SK-N-SH (cell line): ENCODE measurements at regions not wholly inside any gene's neighbourhood (a gene's known extent, or its start where the extent isn't known, plus 50 kb on each side); places are given as distances from the start of the nearest gene placed in this dataset.

Experiments used
- CTCF ChIA-PET: fragments of 300-600, 350-600 bp; formaldehyde crosslinking; extraction: SDS; loops from one replicate; lab custom pipeline; 2021; lab: Yijun Ruan, JAX
- POLR2A ChIA-PET: fragments of 350-600 bp; sonication (Branson Sonifier 250); formaldehyde crosslinking; extraction: SDS; loops from one replicate; lab custom pipeline; 2020; ENCODE audit warnings: antibody characterized with exemption, inconsistent platforms; lab: Yijun Ruan, JAX
- DNase-seq: peaks from one replicate; pipeline ENCODE4 v3.0.0; 2012
- H2AFZ ChIP-seq: fragments of 200-600 bp; sonication (generic); 2 replicates; pipeline ENCODE4 v1.8.1; 2016; ENCODE audit warnings: antibody characterized with exemption, mild to moderate bottlenecking, low read depth
- H3F3A ChIP-seq: fragments of 200-600 bp; sonication (generic); replicated peaks from 2 replicates; pipeline ENCODE3; 2016; ENCODE audit warnings: antibody characterized with exemption, mild to moderate bottlenecking; ENCODE audit not compliant: insufficient read depth
- H3K27ac ChIP-seq, 2 experiments: fragments of 200-500 bp in 1 of 2; fragments of 200-600 bp in 1 of 2; sonication (Bioruptor generic) in 1 of 2; sonication (generic), shearing (Covaris generic) in 1 of 2; 2 replicates each; pipeline versions ENCODE4 v1.5.1 to v1.6.1; 2014 to 2016; ENCODE audit warnings: low read depth in 2 of 2, inconsistent platforms in 1 of 2, low read length in 1 of 2, mild to moderate bottlenecking in 1 of 2, mixed read lengths in 1 of 2
- H3K27me3 ChIP-seq: fragments of 200-600 bp; sonication (generic), shearing (Covaris generic); 2 replicates; pipeline ENCODE4 v1.6.1; 2016; ENCODE audit warnings: mixed run types; ENCODE audit not compliant: insufficient read depth
- H3K36me3 ChIP-seq, 2 experiments: fragments of 200-500 bp in 1 of 2; fragments of 200-600 bp in 1 of 2; sonication (Bioruptor generic) in 1 of 2; sonication (generic) in 1 of 2; replicated peaks in 1 of 2; 2 replicates each; pipeline versions ENCODE3 to v1.5.1; 2014 to 2016; ENCODE audit warnings: low read length in 1 of 2, mild to moderate bottlenecking in 1 of 2; ENCODE audit not compliant: insufficient read depth in 2 of 2, control insufficient read depth in 1 of 2
- H3K4me1 ChIP-seq, 2 experiments: fragments of 200-500 bp in 1 of 2; fragments of 200-600 bp in 1 of 2; sonication (Bioruptor generic) in 1 of 2; sonication (generic), shearing (Covaris generic) in 1 of 2; 2 replicates each; pipeline versions ENCODE4 v1.5.1 to v1.6.1; 2014 to 2016; ENCODE audit warnings: low read depth in 1 of 2, low read length in 1 of 2, mixed run types in 1 of 2; ENCODE audit not compliant: insufficient read depth in 2 of 2, control insufficient read depth in 1 of 2
- H3K4me2 ChIP-seq: fragments of 200-600 bp; sonication (generic), shearing (Covaris generic); 2 replicates; pipeline ENCODE4 v1.6.1; 2017; ENCODE audit warnings: mixed run types
- H3K4me3 ChIP-seq, 2 experiments: fragments of 200-500 bp in 1 of 2; fragments of 200-600 bp in 1 of 2; sonication (Bioruptor generic) in 1 of 2; sonication (generic), shearing (Covaris generic) in 1 of 2; 2 replicates each; pipeline versions ENCODE4 v1.5.1 to v1.8.1; 2014 to 2016; ENCODE audit warnings: low read depth in 2 of 2, inconsistent platforms in 1 of 2, low read length in 1 of 2, mild to moderate bottlenecking in 1 of 2, mixed read lengths in 1 of 2, moderate library complexity in 1 of 2
- H3K79me2 ChIP-seq: fragments of 200-600 bp; sonication (generic); 2 replicates; pipeline ENCODE4 v1.8.1; 2017; ENCODE audit warnings: mild to moderate bottlenecking; ENCODE audit not compliant: insufficient read depth
- H3K9ac ChIP-seq: fragments of 200-600 bp; sonication (generic); 2 replicates; pipeline ENCODE4 v1.6.1; 2017; ENCODE audit warnings: mixed run types
- H3K9me2 ChIP-seq: fragments of 200-600 bp; sonication (generic); 2 replicates; pipeline ENCODE4 v1.6.1; 2017; ENCODE audit warnings: mixed run types
- H3K9me3 ChIP-seq: fragments of 200-600 bp; sonication (generic); 2 replicates; pipeline ENCODE4 v1.6.1; 2017; ENCODE audit warnings: mixed run types, mild to moderate bottlenecking, moderate library complexity
- H4K20me1 ChIP-seq: fragments of 200-600 bp; sonication (generic); 2 replicates; pipeline ENCODE4 v1.6.1; 2017; ENCODE audit warnings: mild to moderate bottlenecking, mixed run types; ENCODE audit not compliant: insufficient read depth
- EZH2phosphoT487 ChIP-seq: fragments of 200-600 bp; sonication (generic); IDR thresholded peaks from 2 replicates; pipeline ENCODE4 v1.6.1; 2017; ENCODE audit warnings: low read depth, mixed run types, mild to moderate bottlenecking, antibody characterized with exemption, moderate library complexity, borderline replicate concordance
- FOXJ3 ChIP-seq: sonication (generic); formaldehyde crosslinking; IDR thresholded peaks from 2 replicates; pipeline ENCODE4 v1.5.1; 2020; ENCODE audit warnings: mild to moderate bottlenecking, missing genetic modification reagents
- FOXM1 ChIP-seq: IDR thresholded peaks from 2 replicates; pipeline ENCODE4 v1.4.0; 2012; ENCODE audit warnings: low read depth, mild to moderate bottlenecking
- GABPA ChIP-seq: IDR thresholded peaks from 2 replicates; pipeline ENCODE4 v1.4.0; 2012; ENCODE audit warnings: low read depth, mild to moderate bottlenecking
- MEF2A ChIP-seq: IDR thresholded peaks from 2 replicates; pipeline ENCODE4 v1.4.0; 2012; ENCODE audit warnings: low read depth, borderline replicate concordance
- NFIC ChIP-seq: IDR thresholded peaks from 2 replicates; pipeline ENCODE4 v1.4.0; 2012; ENCODE audit warnings: borderline replicate concordance
- POLR2AphosphoS5 ChIP-seq: IDR thresholded peaks from 2 replicates; pipeline ENCODE4 v1.6.1; 2012; ENCODE audit warnings: low read depth, low read length
- RCOR1 ChIP-seq: fragments of 150-350 bp; IDR thresholded peaks from 2 replicates; pipeline ENCODE4 v1.6.1; 2017; ENCODE audit warnings: antibody characterized with exemption, low read length
- SIN3A ChIP-seq: IDR thresholded peaks from 2 replicates; pipeline ENCODE4 v1.6.1; 2012; ENCODE audit warnings: low read depth, mild to moderate bottlenecking, low read length, moderate library complexity, borderline replicate concordance
- WGBS: methylation state at CpG from one replicate; pipeline ENCODE4 v1.1.6; 2017; ENCODE audit warnings: low lambda C conversion rate; 5-methylcytosine and 5-hydroxymethylcytosine counted together
- TF ChIP-seq, protein P1 (sequence below): IDR thresholded peaks from 2 replicates; pipeline ENCODE4; 2012
- TF ChIP-seq, protein P2 (sequence below): IDR thresholded peaks from 2 replicates; pipeline ENCODE4 v1.4.0; 2012; ENCODE audit warnings: low read depth

DNA sequence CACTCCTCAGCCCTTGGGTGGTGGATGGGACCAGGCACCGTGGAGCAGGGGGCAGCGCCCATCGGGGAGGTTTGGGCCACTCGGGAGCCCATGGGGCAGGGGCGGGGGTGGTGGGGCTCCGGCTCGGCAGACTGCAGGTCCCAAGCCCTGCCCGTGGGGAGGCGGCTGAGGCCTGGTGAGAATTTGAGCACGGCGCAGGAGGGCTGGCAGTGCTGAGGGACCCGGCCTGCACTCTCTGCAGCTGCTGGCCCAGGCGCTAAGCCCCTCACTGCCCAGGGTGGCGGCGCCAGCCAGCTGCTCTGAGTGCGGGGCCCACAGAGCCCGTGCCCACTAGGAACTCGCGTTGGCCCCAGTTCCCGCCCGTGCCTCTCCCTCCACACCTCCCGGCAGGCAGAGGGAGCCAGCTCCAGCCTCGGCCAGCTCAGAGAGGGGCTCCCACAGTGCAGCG is 182.1 kb upstream of the OPRM1 start (continued):
- TF ChIP-seq RCOR1: no peak
- TF ChIP-seq NFIC: no peak
- TF ChIP-seq, protein P1, sequence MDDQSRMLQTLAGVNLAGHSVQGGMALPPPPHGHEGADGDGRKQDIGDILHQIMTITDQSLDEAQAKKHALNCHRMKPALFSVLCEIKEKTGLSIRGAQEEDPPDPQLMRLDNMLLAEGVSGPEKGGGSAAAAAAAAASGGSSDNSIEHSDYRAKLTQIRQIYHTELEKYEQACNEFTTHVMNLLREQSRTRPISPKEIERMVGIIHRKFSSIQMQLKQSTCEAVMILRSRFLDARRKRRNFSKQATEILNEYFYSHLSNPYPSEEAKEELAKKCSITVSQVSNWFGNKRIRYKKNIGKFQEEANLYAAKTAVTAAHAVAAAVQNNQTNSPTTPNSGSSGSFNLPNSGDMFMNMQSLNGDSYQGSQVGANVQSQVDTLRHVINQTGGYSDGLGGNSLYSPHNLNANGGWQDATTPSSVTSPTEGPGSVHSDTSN: no peak
- TF ChIP-seq, protein P2, sequence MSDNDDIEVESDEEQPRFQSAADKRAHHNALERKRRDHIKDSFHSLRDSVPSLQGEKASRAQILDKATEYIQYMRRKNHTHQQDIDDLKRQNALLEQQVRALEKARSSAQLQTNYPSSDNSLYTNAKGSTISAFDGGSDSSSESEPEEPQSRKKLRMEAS: no peak
- TF ChIP-seq POLR2AphosphoS5: no peak

DNA sequence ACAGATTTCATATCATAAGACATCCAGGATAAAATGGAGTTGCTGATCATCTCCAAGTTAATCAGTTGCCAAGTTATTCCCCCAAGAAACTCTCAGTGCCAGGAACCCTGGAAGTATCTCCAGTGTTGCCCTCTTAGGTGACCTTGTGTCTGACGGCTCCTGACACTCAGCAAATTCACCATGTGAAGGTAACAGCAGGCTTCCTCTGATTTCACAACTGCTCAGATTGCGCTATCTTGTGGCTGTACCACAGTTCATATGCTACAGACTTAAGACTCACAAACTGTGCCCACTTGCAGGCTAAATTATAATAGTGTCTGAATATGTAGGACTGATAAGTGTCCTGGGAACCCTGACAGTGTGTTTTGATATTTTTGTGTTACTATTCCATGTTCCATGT is 186.6 kb upstream of the OPRM1 start:
- Histone ChIP-seq H3F3A (no peaks in the 10 kb centered on the region), H3K9me3 (no peaks in the 10 kb centered on the region), H3K79me2 (no peaks in the 10 kb centered on the region), H3K36me3 (no peaks in the 10 kb centered on the region), H3K9me2 (no peaks in the 10 kb centered on the region), H3K27ac (no peak overlapping the region), H3K4me3 (no peak overlapping the region), H3K4me2 (no peak overlapping the region), H4K20me1 (no peaks in the 10 kb centered on the region), H3K9ac (no peak overlapping the region), H3K4me1 (no peaks in the 10 kb centered on the region; a peak in 1 of 4 replicates), H2AFZ (no peak overlapping the region), H3K27me3 (no peaks in the 10 kb centered on the region)
- WGBS: 80% methylated on average over 1 of the region's 2 CpGs
- ChIA-PET CTCF (no interaction called here), POLR2A (no interaction called here)
- no peak for DNase-seq
- TF ChIP-seq FOXM1: no peak

DNA sequence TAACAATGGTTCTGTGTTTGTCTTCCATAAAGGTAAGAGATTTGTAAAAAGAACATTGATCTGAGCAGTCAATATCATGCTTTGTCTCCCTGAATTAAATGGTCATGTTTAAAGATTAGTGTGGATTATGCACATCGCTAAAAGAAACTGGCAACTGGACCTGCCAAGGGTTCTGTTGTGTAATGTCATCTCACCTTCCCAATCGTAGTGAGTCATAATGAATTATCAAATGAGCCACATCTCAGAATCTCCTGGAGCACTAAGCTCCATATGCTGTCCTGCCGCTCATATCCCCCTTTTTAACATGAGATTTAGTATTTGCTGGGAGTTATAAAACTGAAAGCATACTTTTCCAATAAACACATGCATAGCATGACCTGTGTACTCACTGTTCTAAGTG is 187.0 kb upstream of the OPRM1 start:
- H2AFZ ChIP-seq: no peak overlapping the region
- H3K4me3 ChIP-seq: no peak overlapping the region
- no peaks in the 10 kb centered on the region for H3F3A ChIP-seq
- H3K36me3 ChIP-seq: no peaks in the 10 kb centered on the region
- CTCF ChIA-PET: no interaction called here
- H3K9me2 ChIP-seq: no peaks in the 10 kb centered on the region
- no peaks in the 10 kb centered on the region for H4K20me1 ChIP-seq
- no peak overlapping the region for H3K4me2 ChIP-seq
- no peak overlapping the region for H3K9ac ChIP-seq
- no peak for TF ChIP-seq NFIC
- TF ChIP-seq FOXM1: no peak
- TF ChIP-seq, protein P1: no peak
- TF ChIP-seq SIN3A: no peak
- no peak for TF ChIP-seq GABPA
- no peak for TF ChIP-seq FOXJ3 (CRISPR knock-in tag)
- TF ChIP-seq MEF2A: no peak
- no peak for TF ChIP-seq RCOR1
- TF ChIP-seq EZH2phosphoT487: no peak
- TF ChIP-seq, all 33 proteins: peak for 0
- H3K27ac ChIP-seq: no peak overlapping the region
- no peaks in the 10 kb centered on the region for H3K27me3 ChIP-seq
- no peaks in the 10 kb centered on the region for H3K9me3 ChIP-seq
- no peaks in the 10 kb centered on the region for H3K79me2 ChIP-seq
- POLR2A ChIA-PET: no interaction called here
- WGBS: 55% methylated on average over 3 of the region's 3 CpGs
- H3K4me1 ChIP-seq: no peaks in the 10 kb centered on the region; a peak in 1 of 4 replicates
- no peak for DNase-seq
